Skin of body (tissue), 1 donor: ENCODE measurements at regions not wholly inside any gene's neighbourhood (a gene's known extent, or its start where the extent isn't known, plus 50 kb on each side); places are given as distances from the start of the nearest gene placed in this dataset.
A peak's percentile ranks its signal among the peaks of the same experiment; 100 is the strongest.
"Not testable (repeated sequence)": the region's sequence is repeated elsewhere in the genome, so short reads cannot be mapped to it uniquely, and the experiment has no call there.

ENCODE experiments used
- DNase-seq: peaks from one replicate; lab custom pipeline; 2025; lab: John Stamatoyannopoulos, UW

DNA sequence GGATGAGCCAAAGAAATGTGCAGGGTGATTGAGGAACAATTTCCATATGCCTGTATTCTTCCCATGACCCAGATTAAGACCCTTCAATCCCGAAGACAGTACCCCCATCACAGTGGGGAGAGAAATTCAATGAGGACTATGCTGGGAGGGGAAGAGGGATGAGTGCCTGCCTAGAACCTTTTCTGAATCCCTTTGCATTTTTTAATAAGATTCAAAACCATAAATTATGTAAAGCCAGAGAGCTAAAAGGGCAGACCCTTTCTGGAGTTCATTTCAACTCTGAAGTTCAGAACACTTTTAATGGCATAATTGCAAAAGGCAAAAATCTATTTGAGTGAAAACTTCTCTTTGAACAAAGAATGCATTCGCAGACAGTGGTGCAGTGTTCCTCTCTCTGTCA is 529.5 kb downstream of the NTRK3 start:
- no peak for DNase-seq

- no peak for DNase-seq
Observed at GRCh38 chr15:87724330-87724729, 532.2 kb downstream of the NTRK3 start.

DNA sequence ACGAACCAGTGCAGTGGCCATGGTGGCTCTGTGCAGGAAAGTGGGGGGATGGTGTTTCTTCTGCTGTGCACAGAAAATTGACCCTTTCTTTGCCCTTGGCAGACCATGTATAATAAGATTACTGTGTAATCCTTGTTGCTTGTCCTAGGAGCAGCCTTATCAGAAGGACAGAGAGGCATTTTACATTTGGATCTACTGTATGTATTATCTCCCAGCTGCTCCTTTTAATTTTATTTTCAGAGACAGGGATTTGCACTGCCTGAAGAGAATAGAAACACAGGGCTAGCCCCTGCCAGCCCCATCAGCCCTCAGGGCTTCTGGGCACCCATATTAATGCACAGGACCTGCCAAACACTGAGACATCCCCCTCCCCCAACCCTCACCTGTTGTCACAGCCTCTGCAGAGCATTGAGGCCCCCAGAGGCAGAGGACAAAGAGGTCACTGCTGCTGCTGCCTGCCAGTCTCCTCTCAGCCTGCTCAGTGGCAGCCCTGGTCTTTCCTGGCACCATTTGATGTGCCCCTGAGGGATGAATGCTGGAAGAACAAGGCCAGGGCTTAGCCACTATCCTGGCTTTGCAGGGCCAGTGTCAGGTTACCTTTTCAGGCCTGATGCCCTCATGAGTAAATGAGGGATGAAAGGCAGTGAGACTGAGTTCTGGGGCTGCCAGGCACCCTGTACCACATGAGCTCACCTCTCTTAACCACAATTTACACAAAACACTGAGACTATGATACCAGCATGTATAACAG is 533.4 kb downstream of the NTRK3 start:
- DNase-seq = no peak

DNA sequence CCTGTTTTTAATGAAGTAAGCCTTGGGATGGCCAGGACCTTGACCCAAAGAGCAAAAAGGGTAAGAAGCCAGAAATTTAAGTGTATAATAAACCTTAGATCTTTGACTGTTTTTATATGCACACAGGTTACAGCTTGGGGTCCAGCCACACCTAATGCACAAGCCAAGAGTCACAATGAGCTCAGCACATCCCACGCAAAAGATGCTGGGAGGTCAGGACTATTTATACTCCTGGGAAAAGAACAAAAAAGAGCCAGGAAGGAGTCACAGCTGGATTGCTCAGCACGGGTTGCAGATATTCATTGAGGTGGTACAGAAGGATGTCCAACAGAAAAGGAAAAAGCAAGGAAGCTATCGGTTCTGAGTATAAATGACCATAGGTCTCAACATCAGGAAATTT is 536.3 kb downstream of the NTRK3 start:
- no peak for DNase-seq

DNA sequence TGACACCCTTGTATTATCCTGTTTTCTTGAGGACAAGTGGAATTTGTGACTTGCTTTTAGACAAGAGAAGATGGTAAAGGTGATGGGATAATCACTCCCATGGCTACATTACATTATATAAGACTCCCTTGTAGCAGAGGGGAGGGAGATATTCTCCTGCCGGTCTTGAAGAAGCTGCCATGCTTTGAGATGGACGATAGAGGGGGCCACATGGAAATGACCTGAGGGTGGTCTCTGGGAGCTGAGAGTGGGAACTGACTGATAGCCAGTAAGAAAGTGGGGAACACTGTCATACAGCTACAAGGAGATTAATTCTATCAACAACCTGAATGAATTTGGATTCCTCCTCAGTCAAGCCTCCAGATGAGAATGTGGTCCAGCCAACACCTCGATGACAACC is 540.1 kb downstream of the NTRK3 start:
- no peak for DNase-seq

DNA sequence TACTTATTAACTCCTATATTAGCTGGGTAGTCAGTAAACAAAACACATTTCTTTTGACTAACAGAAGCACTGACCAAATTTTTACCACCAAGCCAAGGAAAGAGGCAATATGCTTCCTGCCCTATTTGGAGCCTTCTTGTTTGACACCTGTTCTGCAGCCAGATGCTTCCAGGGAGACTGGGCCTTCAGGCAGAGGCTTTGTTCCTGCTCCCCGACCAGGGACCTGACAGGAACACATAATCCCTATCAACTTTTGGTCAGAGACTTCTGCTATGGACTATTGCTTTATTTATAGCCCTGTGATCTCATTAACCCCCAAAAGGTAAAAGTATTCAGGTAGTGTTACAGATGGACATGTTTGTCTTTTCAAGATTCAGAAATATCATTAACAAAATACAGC is 541.3 kb downstream of the NTRK3 start:
- DNase-seq = no peak

DNA sequence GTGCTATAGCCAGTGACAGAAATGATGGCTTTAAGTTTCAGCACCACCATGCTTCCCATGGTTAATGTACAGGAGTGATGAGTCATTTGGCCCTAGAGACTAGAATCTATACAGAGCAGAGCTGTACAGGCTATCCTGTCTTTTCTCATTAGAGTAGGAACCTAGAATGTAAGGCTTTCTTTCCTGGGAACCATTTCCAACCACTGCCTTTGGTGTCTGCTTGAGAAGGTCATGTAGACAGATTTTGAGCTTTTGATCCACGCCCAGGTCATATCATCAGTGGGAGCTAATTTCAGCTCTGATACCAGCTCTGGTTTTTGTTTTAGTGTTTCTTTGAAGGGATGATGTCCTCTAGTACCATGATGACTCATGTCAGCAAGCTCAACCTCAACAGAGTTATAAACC is 543.1 kb downstream of the NTRK3 start:
- DNase-seq = no peak

- DNase-seq = no peak
Observed at GRCh38 chr15:87712211-87712610, 544.3 kb downstream of the NTRK3 start.

GRCh38 chr15:87711026-87711425 is 545.5 kb downstream of the NTRK3 start:
- DNase-seq = no peak

DNA sequence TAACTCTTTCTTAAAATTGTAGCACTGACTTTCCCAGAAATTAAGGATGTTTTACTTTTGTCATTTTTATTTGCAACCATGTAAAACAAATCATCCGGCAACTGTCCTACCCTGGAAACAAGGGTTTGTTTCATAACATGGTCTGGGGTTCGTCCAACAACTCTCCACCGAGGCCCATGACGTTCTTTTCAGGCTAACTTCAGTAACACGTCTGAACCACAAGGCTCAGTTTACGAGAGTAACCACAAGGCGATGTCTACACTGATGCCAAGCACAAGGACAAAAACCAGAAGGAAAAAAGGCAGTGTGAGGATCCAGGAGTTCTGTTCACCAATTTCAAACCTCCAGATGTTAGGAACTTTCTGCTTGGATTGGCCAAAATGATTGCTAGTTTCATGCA is 546.1 kb downstream of the NTRK3 start:
- no peak for DNase-seq

GRCh38 chr15:87707566-87708130 is 548.9 kb downstream of the NTRK3 start:
- DNase-seq = no peak

GRCh38 chr15:87707071-87707470 is 549.5 kb downstream of the NTRK3 start:
- no peak for DNase-seq

- DNase-seq = no peak
Observed at GRCh38 chr15:87706001-87706400, 550.5 kb downstream of the NTRK3 start.

GRCh38 chr15:87704276-87704675 is 552.3 kb downstream of the NTRK3 start:
- DNase-seq = no peak

DNA sequence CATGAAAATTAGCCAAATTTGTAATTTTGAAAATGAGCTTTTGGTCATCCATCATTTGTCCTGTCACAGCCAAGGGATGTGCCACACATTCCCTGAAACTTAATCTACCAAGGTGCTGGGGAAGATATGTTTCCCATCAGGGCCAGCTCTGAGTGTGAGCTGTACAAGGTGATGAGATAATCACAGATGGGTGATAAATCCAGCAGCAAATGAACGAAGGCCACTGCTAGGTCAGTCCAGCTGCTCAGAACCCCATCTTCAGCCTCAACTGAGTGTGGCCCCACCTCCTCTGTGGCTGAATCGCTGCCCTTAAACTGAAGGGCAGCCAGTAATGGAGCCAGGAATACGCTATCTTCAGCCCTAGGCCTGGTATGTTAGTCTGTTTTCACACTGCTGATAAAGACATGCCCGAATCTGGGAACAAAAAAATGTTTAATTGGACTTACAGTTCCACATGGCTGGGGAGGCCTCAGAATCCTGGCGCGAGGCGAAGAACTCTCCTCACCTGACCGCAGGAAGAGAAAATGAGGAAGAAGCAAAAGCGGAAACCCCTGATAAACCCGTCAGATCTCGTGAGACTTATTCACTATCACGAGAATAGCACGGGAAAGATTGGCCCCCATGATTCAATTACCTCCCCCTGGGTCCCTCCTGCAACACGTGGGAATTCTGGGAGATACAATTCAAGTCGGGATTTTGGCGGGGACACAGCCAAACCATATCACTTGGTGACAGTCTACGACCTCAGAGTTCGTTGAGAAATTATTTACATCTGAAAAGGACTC is 553.0 kb downstream of the NTRK3 start:
- DNase-seq = no peak

GRCh38 chr15:87702270-87702669 is 554.3 kb downstream of the NTRK3 start:
- no peak for DNase-seq

- DNase-seq = not testable (repeated sequence)
Observed at GRCh38 chr15:87698467-87698866, 558.1 kb downstream of the NTRK3 start.

- no peak for DNase-seq
Observed at GRCh38 chr15:87689716-87690115, 566.8 kb downstream of the NTRK3 start.

GRCh38 chr15:87687523-87687870 is 569.0 kb downstream of the NTRK3 start:
- no peak for DNase-seq

DNA sequence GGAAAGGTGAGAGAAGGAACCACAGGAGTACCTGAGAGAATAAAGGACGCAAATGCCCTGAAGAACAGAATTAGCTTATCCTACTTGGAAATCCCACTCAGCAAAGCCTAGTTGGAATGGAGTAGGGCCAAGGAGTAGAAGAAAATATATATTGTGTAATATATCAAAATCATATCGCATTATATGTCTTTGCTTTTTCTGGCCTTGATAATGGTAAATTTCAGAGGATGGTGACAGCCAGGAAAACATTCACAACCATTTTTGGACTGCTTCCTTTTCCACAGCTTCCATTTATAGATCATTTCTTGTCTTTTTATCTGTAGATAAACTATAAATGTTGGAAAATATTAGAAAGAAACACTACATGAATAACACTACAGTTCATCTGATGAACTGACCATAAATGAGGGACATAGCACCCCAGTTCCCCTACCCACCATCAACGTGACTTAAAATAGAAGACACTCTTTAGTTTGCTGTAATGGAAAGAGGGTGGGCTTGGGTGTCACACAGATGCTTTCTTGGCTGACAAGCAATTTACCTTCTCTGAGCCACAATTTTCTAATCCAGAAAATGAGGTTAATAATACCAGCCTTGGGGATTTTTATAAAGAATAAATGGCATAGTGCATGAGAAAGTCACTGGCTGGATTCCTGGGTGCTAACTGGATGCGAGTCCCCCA is 569.6 kb downstream of the NTRK3 start:
- DNase-seq = peak; percentile 15

DNA sequence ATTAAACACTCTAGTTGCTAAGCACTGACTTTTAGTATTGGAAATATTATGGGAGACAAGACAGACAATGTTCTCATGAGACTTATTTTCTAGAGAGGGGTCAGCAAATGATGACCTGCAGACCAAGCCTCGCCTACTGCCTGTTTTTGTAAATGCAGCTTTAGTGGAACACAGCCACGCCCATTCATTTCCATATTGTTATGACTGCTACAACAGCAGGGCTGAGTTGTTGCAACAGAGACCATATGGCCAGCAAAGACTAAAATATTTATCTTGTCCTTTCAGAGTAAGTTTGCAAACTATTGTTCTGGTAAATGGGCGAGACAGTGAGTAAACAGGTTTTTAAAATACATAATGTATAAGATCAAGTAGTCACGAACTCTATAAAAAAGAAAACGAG is 570.2 kb downstream of the NTRK3 start:
- DNase-seq = no peak

DNA sequence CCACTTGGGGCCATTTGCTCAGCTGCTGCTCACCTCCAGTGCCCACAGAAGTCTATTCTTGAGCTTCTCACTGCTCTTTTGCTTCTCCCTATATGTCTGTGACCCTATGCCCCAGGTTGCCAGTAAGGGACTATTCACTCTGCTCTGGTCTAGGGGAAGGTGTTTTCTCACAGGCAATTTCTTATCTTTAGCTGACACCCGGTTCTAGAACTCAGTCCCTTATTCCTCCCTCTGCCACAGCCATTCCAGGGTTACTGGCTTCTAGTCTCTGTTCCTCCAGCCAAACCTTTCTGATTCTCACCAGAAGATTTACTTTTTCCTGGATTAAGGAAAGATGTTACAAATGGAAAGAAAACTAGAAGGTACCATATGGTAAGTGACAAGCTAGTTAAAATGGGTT is 574.0 kb downstream of the NTRK3 start:
- DNase-seq = no peak
